Activated CD4-positive, alpha-beta T cell treated with anti-CD3 and anti-CD28 coated beads, Interleukin-2, amount 10 ng/mL, durations not matched to agents 7 days and 5 days (primary cell): ENCODE measurements at regions not wholly inside any gene's neighbourhood (a gene's known extent, or its start where the extent isn't known, plus 50 kb on each side); places are given as distances from the start of the nearest gene placed in this dataset.
A peak's percentile ranks its signal among the peaks of the same experiment; 100 is the strongest.

Source experiments
- CTCF ChIA-PET: fragments of 350-600 bp; sonication (Branson Sonifier 250); formaldehyde crosslinking; loops from one replicate; lab custom pipeline; 2021; ENCODE audit warnings: antibody characterized with exemption; lab: Charles Lee
- POLR2A ChIA-PET: fragments of 350-600 bp; sonication (Branson Sonifier 250); formaldehyde crosslinking; loops from one replicate; lab custom pipeline; 2021; ENCODE audit warnings: antibody characterized with exemption; lab: Charles Lee
- DNase-seq: peaks from one replicate; pipeline ENCODE4 v3.0.0-alpha.2; 2020
- H3K27ac Mint-ChIP-seq: one replicate; pipeline ENCODE4 v1.8.0; 2021; ENCODE audit warnings: mild to moderate bottlenecking, moderate library complexity, mixed read lengths
- H3K27me3 Mint-ChIP-seq: one replicate; pipeline ENCODE4 v1.8.0; 2021; ENCODE audit warnings: mixed read lengths
- H3K36me3 Mint-ChIP-seq: one replicate; pipeline ENCODE4 v1.8.0; 2021; ENCODE audit warnings: low read depth, mixed read lengths
- H3K4me1 Mint-ChIP-seq: one replicate; pipeline ENCODE4 v1.8.0; 2021; ENCODE audit warnings: mixed read lengths
- H3K4me3 Mint-ChIP-seq: one replicate; pipeline ENCODE4 v1.8.0; 2021; ENCODE audit warnings: mild to moderate bottlenecking, moderate library complexity, mixed read lengths
- H3K9me3 Mint-ChIP-seq: one replicate; pipeline ENCODE4 v1.8.0; 2021; ENCODE audit warnings: mixed read lengths

DNA sequence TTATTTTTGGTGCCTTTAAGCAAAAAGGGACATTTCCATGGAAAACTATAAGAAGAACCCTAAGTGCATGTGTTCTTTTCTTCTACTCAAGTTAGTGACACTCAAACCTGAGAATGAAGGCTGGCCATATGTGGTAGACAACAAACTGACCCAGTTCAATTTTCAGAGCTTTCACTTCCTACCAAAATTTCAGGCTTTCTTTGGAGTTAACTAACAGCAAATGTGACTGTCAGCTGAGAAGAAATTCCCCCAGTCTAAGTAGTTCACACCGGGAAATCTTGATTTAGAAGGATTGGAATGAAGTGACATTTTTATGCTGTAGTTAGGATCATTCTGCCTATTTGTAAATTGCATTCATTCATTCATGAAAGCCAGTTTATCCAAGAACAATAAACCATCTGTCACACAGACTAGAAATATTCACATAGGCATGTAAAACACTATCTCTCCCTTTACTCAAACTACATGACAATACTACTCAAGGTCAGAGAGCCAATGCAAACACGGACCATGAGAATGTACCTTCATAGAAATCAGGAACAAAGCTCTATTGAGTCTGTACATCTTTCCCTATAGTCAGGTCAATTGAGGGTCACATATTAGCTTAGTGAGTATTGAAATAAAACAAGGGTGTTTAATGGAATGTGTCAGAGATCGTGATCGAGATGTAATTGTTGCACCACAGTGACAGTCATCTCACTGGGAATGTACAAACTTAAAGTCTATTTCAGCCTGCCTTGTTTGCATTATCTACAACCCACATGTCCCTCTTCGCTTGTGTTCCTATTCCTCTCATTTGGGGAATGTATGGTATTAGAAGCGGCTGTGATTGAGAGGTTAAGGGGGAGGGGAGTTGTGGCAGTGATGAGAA lies 113.8 kb upstream of the TGFBR2 start:
- Mint-ChIP-seq H3K36me3 (no peaks in the 10 kb centered on the region), H3K9me3 (peaks cover 17% of the 10 kb centered on the region), H3K27me3 (no peaks in the 10 kb centered on the region), H3K4me1 (peaks cover 14% of the 10 kb centered on the region), H3K27ac (no peak overlapping the region), H3K4me3 (no peak overlapping the region)
- DNase-seq: no peak
- POLR2A ChIA-PET: no interaction called here
- CTCF ChIA-PET: interaction anchor here (0.6 kb wide), 1 partner anchor 14 kb away, joined by 3 read pairs; no protein-coding TSS in a partner anchor

DNA sequence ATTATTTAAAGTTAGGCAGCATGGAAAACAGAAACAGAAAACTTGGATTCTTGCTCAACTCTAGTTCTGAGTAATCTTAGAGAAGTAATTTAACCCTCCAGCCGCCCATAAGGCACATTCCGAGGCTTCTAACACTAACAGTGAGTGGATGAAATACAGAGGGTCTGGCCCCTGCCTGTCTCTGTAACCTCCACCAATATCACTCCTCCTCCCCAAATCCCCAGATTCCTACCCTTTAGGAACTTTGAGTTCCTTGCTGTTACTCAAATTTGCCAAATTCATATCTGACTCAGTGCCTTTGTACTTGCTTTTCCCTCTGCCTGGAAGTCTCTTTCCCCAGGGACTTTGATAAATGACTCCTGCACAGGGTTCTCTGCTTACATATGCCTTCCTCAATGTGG lies 112.5 kb upstream of the TGFBR2 start:
- H3K27me3 Mint-ChIP-seq: no peaks in the 10 kb centered on the region

DNA sequence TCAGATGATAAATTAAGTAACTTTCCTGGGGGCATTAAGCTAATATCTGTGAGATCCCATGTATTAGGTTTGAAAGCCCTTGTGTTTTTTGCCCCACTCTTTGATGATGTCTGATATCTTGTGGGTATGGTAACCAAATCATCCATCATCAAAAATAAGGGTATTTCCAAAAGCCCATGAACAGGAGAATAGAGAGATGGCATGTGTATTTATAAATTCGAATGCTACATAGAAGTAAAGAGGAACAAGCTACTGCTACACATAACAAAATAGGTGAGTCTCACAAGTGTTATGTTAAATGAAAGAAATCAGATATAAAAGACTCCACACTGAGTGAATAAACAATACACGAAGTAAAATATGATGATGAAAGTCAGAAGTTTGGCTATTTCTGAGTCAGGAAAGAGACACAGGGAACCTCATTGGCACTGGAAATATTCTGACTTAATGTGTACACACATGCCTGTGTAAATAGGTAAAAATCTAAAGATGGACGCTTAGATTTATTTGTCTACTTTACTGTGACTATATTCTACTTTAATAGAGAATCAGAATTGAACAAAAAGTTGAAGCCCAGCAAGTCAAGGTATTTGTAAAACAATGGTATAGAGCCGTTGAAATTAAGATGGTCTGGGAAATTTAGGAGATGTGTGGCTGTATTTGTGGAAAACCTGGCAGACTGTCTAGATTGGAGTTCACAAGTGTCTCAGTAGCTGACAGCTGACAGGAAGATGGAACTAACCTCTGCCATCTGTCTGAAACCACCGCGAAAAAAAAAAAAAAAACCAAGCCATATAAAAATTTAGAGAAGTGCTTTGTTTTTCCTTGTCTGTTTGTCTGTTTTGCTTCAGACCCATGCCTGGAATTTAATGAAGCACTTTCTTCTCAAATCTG lies 111.0 kb upstream of the TGFBR2 start:
- Mint-ChIP-seq H3K36me3 (no peaks in the 10 kb centered on the region), H3K27ac (peak overlapping the region; percentile 26), H3K4me3 (no peak overlapping the region), H3K27me3 (no peaks in the 10 kb centered on the region), H3K9me3 (peaks cover 2% of the 10 kb centered on the region), H3K4me1 (peaks cover 16% of the 10 kb centered on the region)
- ChIA-PET CTCF (interaction anchor here (0.6 to 1.2 kb wide), 4 partner anchors 9 to 42 kb away, joined by 3 to 6 read pairs (median 4); no protein-coding TSS in a partner anchor), POLR2A (no interaction called here)
- no peak for DNase-seq

More for the DNA sequence above, 112.5 kb upstream of the TGFBR2 start:
- POLR2A ChIA-PET: no interaction called here
- CTCF ChIA-PET: no interaction called here
- H3K4me3 Mint-ChIP-seq: no peak overlapping the region
- no peaks in the 10 kb centered on the region for H3K36me3 Mint-ChIP-seq
- H3K4me1 Mint-ChIP-seq: peaks cover 14% of the 10 kb centered on the region
- no peak overlapping the region for H3K27ac Mint-ChIP-seq
- peaks cover 11% of the 10 kb centered on the region for H3K9me3 Mint-ChIP-seq
- no peak for DNase-seq

DNA sequence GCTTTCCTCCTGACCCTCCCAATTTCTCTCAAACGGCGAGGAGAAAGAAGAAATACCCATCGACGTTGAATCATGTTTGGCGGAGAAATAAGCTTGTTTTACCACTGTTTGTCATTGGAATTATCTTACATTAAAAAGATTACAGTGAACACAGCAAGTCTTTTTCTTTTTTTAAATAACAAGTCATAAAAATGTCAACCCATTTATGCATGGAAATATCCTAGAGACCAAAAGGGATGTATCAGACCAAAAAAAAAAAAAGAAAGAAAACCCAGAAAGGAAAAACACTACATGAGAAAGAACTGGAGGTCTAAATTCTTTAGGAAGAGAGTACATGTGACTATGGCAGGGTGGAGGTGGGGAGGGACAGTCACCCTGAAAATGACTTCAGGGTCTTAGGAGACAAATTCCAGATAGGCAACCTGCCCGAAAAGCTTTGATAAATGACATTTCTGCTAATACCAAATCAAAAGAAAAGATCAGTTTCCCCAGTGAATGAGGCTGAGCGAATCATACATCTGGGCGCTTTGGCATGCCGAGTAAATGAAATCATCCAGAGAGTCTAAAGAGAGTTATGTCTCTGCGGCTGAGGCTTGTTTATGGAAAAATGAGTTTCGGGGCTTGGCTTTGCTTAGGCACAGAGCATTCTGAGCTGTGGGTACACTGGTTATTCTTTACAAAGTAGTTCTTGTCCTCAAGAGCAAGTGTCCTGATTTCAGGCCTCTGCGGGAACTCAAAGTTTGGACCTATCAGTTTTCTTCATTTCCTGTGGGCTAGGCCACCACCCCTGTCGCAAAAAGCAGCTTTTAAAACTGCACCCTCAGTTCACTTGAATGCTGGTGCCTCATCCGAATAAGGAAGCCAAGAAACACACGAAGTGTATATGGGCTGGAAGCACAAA lies 110.1 kb upstream of the TGFBR2 start:
- ChIA-PET POLR2A (no interaction called here), CTCF (interaction anchor here (0.6 to 1.2 kb wide), 4 partner anchors 10 to 41 kb away, joined by 3 to 6 read pairs (median 6); no protein-coding TSS in a partner anchor)
- Mint-ChIP-seq H3K4me1 (peaks cover 22% of the 10 kb centered on the region), H3K36me3 (no peaks in the 10 kb centered on the region), H3K9me3 (peaks cover under 1% of the 10 kb centered on the region), H3K27me3 (no peaks in the 10 kb centered on the region), H3K27ac (peak overlapping the region; percentile 26), H3K4me3 (no peak overlapping the region)
- no peak for DNase-seq

- ChIA-PET POLR2A (no interaction called here), CTCF (interaction anchor here (1.9 kb wide), 1 partner anchor 10 kb away, joined by 4 read pairs; no protein-coding TSS in a partner anchor)
- Mint-ChIP-seq H3K4me1 (peaks cover 29% of the 10 kb centered on the region), H3K27me3 (no peaks in the 10 kb centered on the region), H3K4me3 (no peak overlapping the region), H3K27ac (no peak overlapping the region), H3K36me3 (no peaks in the 10 kb centered on the region), H3K9me3 (peaks cover 4% of the 10 kb centered on the region)
- no peak for DNase-seq
Observed at GRCh38 chr3:30498587-30498967, 107.8 kb upstream of the TGFBR2 start.

GRCh38 chr3:30500666-30501399 lies 105.6 kb upstream of the TGFBR2 start:
- Mint-ChIP-seq H3K9me3 (peaks cover 9% of the 10 kb centered on the region), H3K4me3 (no peak overlapping the region), H3K27me3 (no peaks in the 10 kb centered on the region), H3K4me1 (peaks cover 25% of the 10 kb centered on the region), H3K36me3 (no peaks in the 10 kb centered on the region), H3K27ac (no peak overlapping the region)
- DNase-seq: no peak
- ChIA-PET CTCF (interaction anchor here (1.3 kb wide), 1 partner anchor 13 kb away, joined by 4 read pairs; no protein-coding TSS in a partner anchor), POLR2A (no interaction called here)

- Mint-ChIP-seq H3K27ac (no peak overlapping the region), H3K36me3 (no peaks in the 10 kb centered on the region), H3K4me1 (peaks cover 20% of the 10 kb centered on the region), H3K9me3 (peaks cover 9% of the 10 kb centered on the region), H3K27me3 (no peaks in the 10 kb centered on the region), H3K4me3 (no peak overlapping the region)
- ChIA-PET POLR2A (no interaction called here), CTCF (no interaction called here)
- no peak for DNase-seq
Observed at GRCh38 chr3:30501526-30501925, 104.9 kb upstream of the TGFBR2 start.

- CTCF ChIA-PET: no interaction called here
- no peak overlapping the region for H3K27ac Mint-ChIP-seq
- no peak overlapping the region for H3K4me3 Mint-ChIP-seq
- DNase-seq: no peak
- no peaks in the 10 kb centered on the region for H3K27me3 Mint-ChIP-seq
- no peaks in the 10 kb centered on the region for H3K36me3 Mint-ChIP-seq
- peaks cover 9% of the 10 kb centered on the region for H3K9me3 Mint-ChIP-seq
- POLR2A ChIA-PET: no interaction called here
- peaks cover 15% of the 10 kb centered on the region for H3K4me1 Mint-ChIP-seq
Observed at GRCh38 chr3:30502051-30502741, 104.2 kb upstream of the TGFBR2 start.

- Mint-ChIP-seq H3K4me3 (no peak overlapping the region), H3K27me3 (no peaks in the 10 kb centered on the region), H3K27ac (no peak overlapping the region), H3K36me3 (no peaks in the 10 kb centered on the region), H3K4me1 (peaks cover 15% of the 10 kb centered on the region), H3K9me3 (peaks cover 9% of the 10 kb centered on the region)
- ChIA-PET CTCF (no interaction called here), POLR2A (no interaction called here)
- DNase-seq: no peak
Observed at GRCh38 chr3:30502742-30503073, 103.7 kb upstream of the TGFBR2 start.

DNA sequence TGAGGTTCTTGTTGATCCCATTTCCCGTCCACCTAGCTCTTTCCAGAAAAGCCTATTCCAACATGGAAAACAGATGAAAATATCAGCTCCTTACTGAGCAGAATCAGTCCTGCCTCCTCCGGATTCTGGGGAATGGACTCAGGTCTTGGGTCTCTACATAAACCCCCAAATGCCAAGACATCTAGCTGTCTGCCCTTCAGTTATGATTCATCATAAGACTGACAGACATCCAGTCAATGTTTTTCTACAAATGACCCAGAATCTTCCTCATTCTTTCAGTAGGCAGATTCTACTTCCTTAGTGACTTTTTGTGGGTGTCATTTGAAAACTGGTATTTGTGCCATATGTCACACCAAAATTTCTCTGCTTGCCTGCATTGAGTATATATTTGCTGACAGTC lies 103.0 kb upstream of the TGFBR2 start:
- Mint-ChIP-seq H3K27ac (no peak overlapping the region), H3K27me3 (no peaks in the 10 kb centered on the region), H3K4me3 (no peak overlapping the region), H3K36me3 (no peaks in the 10 kb centered on the region), H3K9me3 (peaks cover 9% of the 10 kb centered on the region), H3K4me1 (peaks cover 15% of the 10 kb centered on the region)
- ChIA-PET POLR2A (no interaction called here), CTCF (no interaction called here)
- DNase-seq: no peak

GRCh38 chr3:30504939-30505338 lies 101.5 kb upstream of the TGFBR2 start:
- ChIA-PET POLR2A (no interaction called here), CTCF (interaction anchor here (0.6 to 0.7 kb wide), 2 partner anchors 26 to 150 kb away, joined by 3 read pairs; no protein-coding TSS in a partner anchor)
- no peaks in the 10 kb centered on the region for H3K27me3 Mint-ChIP-seq
- no peak overlapping the region for H3K4me3 Mint-ChIP-seq
- H3K27ac Mint-ChIP-seq: no peak overlapping the region
- DNase-seq: no peak
- peaks cover 15% of the 10 kb centered on the region for H3K4me1 Mint-ChIP-seq
- H3K36me3 Mint-ChIP-seq: no peaks in the 10 kb centered on the region
- peaks cover 9% of the 10 kb centered on the region for H3K9me3 Mint-ChIP-seq
